RWPE1 (cell line): ENCODE measurements at regions not wholly inside any gene's neighbourhood (a gene's known extent, or its start where the extent isn't known, plus 50 kb on each side); places are given as distances from the start of the nearest gene placed in this dataset.
A peak's percentile ranks its signal among the peaks of the same experiment; 100 is the strongest.

Source experiments
- CTCF ChIA-PET: fragments of 350-600 bp; sonication (Branson Sonifier 250); formaldehyde crosslinking; extraction: SDS; loops from one replicate; lab custom pipeline; 2021; lab: Yijun Ruan, JAX
- POLR2A ChIA-PET: fragments of 400-600 bp; formaldehyde crosslinking; extraction: SDS; loops from one replicate; lab custom pipeline; 2020; ENCODE audit warnings: antibody characterized with exemption; ENCODE audit not compliant: low non-redundant PET; lab: Yijun Ruan, JAX
- DNase-seq: peaks from one replicate; pipeline ENCODE4 v3.0.0; 2012; ENCODE audit warnings: low spot score
- H3K27ac ChIP-seq: fragments of 450-650 bp; 2 replicates; pipeline ENCODE4 v1.5.1; 2017
- TF ChIP-seq, protein P1 (sequence below): fragments of 450-650 bp; conservative IDR thresholded peaks from 2 replicates; pipeline ENCODE4 v1.5.1; 2017; ENCODE audit warnings: low read depth, mild to moderate bottlenecking

DNA sequence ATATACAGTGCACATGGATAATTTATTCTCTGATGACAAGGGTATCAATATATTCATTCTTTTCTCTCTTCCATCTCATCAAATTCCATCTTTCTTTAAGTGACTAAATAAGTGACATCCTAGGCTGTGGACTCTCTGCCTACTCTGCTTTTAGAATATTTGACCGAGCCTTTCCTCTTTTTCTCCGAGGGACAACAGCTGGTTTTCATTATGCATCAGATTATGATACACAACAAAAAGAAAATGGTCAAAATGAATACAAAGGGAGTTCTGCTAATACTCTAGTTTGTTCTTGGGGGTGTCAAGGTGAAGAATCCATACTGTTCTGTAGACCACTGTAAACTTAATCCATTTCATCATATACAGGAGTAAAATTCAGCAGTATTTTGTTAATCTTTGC is 942.6 kb downstream of the KCNJ2 start:
- TF ChIP-seq, protein P1, sequence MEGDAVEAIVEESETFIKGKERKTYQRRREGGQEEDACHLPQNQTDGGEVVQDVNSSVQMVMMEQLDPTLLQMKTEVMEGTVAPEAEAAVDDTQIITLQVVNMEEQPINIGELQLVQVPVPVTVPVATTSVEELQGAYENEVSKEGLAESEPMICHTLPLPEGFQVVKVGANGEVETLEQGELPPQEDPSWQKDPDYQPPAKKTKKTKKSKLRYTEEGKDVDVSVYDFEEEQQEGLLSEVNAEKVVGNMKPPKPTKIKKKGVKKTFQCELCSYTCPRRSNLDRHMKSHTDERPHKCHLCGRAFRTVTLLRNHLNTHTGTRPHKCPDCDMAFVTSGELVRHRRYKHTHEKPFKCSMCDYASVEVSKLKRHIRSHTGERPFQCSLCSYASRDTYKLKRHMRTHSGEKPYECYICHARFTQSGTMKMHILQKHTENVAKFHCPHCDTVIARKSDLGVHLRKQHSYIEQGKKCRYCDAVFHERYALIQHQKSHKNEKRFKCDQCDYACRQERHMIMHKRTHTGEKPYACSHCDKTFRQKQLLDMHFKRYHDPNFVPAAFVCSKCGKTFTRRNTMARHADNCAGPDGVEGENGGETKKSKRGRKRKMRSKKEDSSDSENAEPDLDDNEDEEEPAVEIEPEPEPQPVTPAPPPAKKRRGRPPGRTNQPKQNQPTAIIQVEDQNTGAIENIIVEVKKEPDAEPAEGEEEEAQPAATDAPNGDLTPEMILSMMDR: no peak
- H3K27ac ChIP-seq: no peak overlapping the region
- DNase-seq: no peak
- CTCF ChIA-PET: no interaction called here
- POLR2A ChIA-PET: no interaction called here

DNA sequence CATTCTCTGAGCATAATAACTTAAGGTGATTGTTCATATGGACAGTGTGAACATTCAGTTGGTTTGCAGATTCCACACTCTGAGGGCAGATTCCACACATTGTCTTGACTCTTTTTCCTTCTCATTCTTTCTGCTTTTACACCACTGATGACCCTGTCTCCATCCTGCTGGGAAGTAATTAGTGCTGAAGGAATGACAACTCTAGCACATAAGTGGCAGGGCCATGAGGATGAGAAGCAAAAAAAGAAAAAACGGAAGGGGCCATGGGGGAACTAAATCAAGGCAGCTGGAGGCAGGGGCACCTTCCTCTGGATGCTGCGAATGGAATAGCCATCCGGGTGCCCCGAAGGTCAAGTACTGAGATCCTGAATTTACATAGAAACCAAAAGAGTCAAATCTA is 944.0 kb downstream of the KCNJ2 start:
- no peak for DNase-seq
- TF ChIP-seq, protein P1: no peak
- POLR2A ChIA-PET: no interaction called here
- no peak overlapping the region for H3K27ac ChIP-seq
- CTCF ChIA-PET: interaction anchor here (0.6 kb wide), 1 partner anchor 94 kb away, joined by 3 read pairs; no protein-coding TSS in a partner anchor

DNA sequence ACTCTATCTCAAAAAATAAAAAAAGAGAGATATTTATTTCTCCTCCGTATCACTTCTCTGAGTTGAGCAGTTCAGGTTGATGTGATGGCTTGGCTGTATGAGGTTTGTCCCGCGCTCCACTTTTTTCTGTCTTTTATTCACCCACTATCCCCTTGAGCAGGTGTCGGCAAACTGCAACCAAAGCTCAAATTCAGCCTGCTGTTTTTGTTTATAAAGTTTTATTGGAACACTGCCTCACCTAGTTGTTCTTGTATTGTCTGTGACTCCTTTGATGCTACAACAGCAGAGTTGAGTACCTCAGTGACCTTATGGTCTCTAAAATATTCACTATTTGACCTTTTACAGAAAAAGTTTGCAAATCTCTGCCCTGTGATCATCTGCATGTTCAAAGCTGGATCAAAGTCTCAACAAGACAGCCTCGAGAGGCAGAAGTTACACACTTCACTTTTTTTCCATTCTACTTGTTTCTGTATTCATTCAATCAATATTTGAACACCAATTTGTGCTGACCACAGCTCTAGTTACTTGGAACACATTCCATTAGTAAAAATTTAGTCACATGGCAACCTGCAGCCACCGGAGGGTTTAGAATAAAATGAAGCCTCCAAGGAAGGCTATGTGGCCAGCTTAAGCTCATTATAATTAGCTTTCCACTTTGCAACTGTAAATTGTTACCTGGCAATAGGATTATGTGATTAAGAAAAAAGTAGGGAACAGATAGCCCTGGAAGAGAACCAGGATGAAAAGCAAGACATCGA is 945.8 kb downstream of the KCNJ2 start:
- H3K27ac ChIP-seq: no peak overlapping the region
- no peak for DNase-seq
- TF ChIP-seq, protein P1: no peak
- CTCF ChIA-PET: interaction anchor here (0.6 kb wide), 1 partner anchor 1158 kb away, joined by 3 read pairs; no protein-coding TSS in a partner anchor
- POLR2A ChIA-PET: no interaction called here

DNA sequence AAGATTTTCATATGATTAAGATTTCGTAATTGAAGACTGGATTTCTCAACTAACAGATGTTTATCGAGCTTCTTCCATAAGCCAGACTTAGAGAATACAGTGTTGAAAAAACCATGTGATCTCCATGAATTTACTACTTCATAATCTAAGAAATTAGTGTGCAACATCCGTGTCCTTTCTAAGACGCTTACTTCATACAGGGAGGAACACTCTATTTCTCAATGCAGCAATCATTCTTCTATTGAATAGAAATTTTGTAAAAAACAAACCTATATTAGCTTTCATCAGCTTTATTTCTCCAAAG is 946.3 kb downstream of the KCNJ2 start:
- no peak overlapping the region for H3K27ac ChIP-seq
- ChIA-PET POLR2A (no interaction called here), CTCF (interaction anchor here (0.6 kb wide), 1 partner anchor 1158 kb away, joined by 3 read pairs; no protein-coding TSS in a partner anchor)
- no peak for DNase-seq
- TF ChIP-seq, protein P1: no peak

DNA sequence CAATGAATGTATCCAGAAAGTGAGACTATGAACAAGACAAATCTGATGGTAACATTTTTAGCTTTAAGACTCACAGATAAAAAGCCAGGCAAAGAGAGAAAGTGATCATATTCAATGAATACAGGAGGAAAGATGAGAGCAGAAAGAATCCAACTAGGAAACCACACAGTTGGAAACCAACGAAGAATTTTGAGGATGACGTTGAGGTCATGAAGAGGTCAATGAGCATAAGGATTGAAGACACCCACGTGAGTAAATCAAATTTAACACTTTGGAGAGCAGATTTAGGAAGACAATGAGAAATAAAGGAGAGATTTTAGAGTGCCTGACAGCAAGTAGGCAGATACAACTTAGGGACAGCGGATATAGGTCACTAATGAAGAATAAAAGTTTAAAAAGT is 948.1 kb downstream of the KCNJ2 start:
- H3K27ac ChIP-seq: no peak overlapping the region
- CTCF ChIA-PET: interaction anchor here (0.6 to 1.4 kb wide), 2 partner anchors 350 to 1399 kb away, joined by 5 read pairs; no protein-coding TSS in a partner anchor
- POLR2A ChIA-PET: no interaction called here
- TF ChIP-seq, protein P1: no peak
- no peak for DNase-seq

DNA sequence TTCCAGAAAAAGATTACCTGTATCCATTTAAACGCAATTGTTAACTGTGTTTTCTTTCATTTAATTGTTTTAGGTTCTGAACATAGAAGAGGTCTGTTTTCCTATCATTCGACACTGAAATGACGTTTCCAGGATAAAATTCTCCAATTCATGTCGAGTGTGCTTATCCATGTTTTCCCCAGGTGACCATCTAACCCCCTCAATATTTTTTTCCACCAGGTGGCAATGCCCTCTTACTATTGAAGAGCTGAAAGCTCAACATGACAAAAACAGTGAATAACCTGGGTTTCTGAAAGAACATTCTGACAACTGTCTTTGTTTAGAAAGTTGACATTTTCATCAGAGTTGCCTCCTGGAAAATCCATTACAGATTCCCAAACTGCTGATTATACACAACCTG is 948.7 kb downstream of the KCNJ2 start:
- H3K27ac ChIP-seq: no peak overlapping the region
- peak; percentile 70 for DNase-seq
- CTCF ChIA-PET: interaction anchor here (0.7 kb wide), 2 partner anchors 9 to 687 kb away, joined by 3 read pairs; no protein-coding TSS in a partner anchor
- POLR2A ChIA-PET: no interaction called here
- TF ChIP-seq, protein P1: peak; percentile 59
